ENCODE measurements at regions not wholly inside any gene's neighbourhood (a gene's known extent, or its start where the extent isn't known, plus 50 kb on each side); places are given as distances from the start of the nearest gene placed in this dataset.

DNA sequence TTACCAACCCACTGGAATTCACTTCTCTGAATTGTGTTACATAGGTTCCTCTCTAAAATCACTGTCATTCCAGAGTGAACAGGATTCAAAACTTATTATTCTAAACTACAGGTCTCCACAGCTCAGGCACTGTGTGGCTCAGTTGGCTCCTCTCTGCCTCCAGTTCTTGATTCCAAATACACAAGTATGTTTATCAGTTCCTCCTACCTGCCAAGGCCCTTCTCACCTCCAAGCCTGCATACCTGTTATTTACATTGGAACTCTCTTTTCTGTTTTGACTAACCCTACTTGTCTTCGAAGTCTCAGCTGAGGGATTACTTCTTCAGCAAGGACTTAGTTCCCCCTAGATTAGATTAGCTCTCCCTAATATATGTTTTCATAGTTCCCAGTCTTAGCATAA, 397.6 kb upstream of the TMTC1 start:
- no peak overlapping the region for H2BK15ac ChIP-seq (ENCODE audit: low read depth, low read length)
- no peaks in the 10 kb centered on the region for H3K9me1 ChIP-seq (ENCODE audit: insufficient read depth, low read length)
- no CpG with 5 or more reads among the region's 1 CpG for WGBS, 2 experiments (ENCODE audit: extremely low coverage in 2 of 2, insufficient read length in 1 of 2)
- H3K18ac ChIP-seq (ENCODE audit: low read depth, low read length): no peak overlapping the region
- no peaks in the 10 kb centered on the region for H3K4me1 ChIP-seq (ENCODE audit: control insufficient read depth, insufficient read depth, low read length)
- H4K91ac ChIP-seq (ENCODE audit: insufficient read depth, low read depth, low read length): no peak overlapping the region
- H3K56ac ChIP-seq (ENCODE audit: extremely low read depth, insufficient read depth, low read length): no peak overlapping the region
- H3K4me3 ChIP-seq (ENCODE audit: insufficient read depth, low read depth, low read length): no peak overlapping the region
- H3K27ac ChIP-seq (ENCODE audit: insufficient read depth, low read length): no peak overlapping the region
- intact Hi-C loops (cut with micrococcal nuclease): no loop called here
- no peak overlapping the region for H2AK9ac ChIP-seq (replicated peaks; ENCODE audit: low read depth, low read length, poor library complexity)
- H3K14ac ChIP-seq (replicated peaks; ENCODE audit: low read depth, low read length): no peak overlapping the region
- no TSS peak for BruUV-seq (replicated peaks)
- no peak overlapping the region for H3K23ac ChIP-seq (ENCODE audit: low read depth, low read length)
- CTCF ChIA-PET: interaction anchor here (0.5 kb wide), 1 partner anchor 664 kb away, joined by 7 read pairs; no protein-coding TSS in a partner anchor
- peaks cover 2% of the 10 kb centered on the region; the same call in 1 of the 2 replicates for H3K27me3 ChIP-seq (ENCODE audit: control insufficient read depth, insufficient read depth, low read length)
- no peak overlapping the region for H4K8ac ChIP-seq (ENCODE audit: low read depth in 2 of 2, low read length in 2 of 2)
- no peaks in the 10 kb centered on the region for H3K79me1 ChIP-seq (ENCODE audit: low read depth in 1 of 2, low read length in 2 of 2)
- no peak overlapping the region for H2BK20ac ChIP-seq (ENCODE audit: low read depth, low read length)
- H3K36me3 ChIP-seq (ENCODE audit: control insufficient read depth, insufficient read depth, low read length): no peaks in the 10 kb centered on the region
- ATAC-seq (ENCODE audit: low read depth) (no peak), DNase-seq (no peak)
- no peak overlapping the region for H3K4me2 ChIP-seq (ENCODE audit: low read depth, low read length)
- in situ Hi-C loops (cut with MboI; ENCODE audit: low sequenced_read_pairs): no loop called here
- no peak overlapping the region for H3K4ac ChIP-seq (ENCODE audit: low read depth, low read length)
- no peak overlapping the region for H4K5ac ChIP-seq (ENCODE audit: low read depth, low read length)
- dilution Hi-C loops (cut with HindIII; ENCODE audit: low sequenced_read_pairs, unreplicated experiment): no loop called here
- H2BK5ac ChIP-seq (ENCODE audit: low read depth, low read length, poor library complexity, severe bottlenecking): no peak overlapping the region
- no peaks in the 10 kb centered on the region for H3K9me3 ChIP-seq (ENCODE audit: control insufficient read depth, insufficient read depth, low read length)
- no peak overlapping the region for H2AFZ ChIP-seq (replicated peaks; ENCODE audit: low read length, poor library complexity)
- POLR2A ChIA-PET (ENCODE audit: unreplicated experiment): no interaction called here
- H2BK120ac ChIP-seq (ENCODE audit: low read depth, low read length): no peak overlapping the region
- no peaks in the 10 kb centered on the region for H4K20me1 ChIP-seq (ENCODE audit: insufficient read depth, low read length)
- H3K9ac ChIP-seq (ENCODE audit: low read depth, low read length): no peak overlapping the region
- no peak overlapping the region for H2AK5ac ChIP-seq (ENCODE audit: low read depth, low read length)
- TF ChIP-seq, protein P1, sequence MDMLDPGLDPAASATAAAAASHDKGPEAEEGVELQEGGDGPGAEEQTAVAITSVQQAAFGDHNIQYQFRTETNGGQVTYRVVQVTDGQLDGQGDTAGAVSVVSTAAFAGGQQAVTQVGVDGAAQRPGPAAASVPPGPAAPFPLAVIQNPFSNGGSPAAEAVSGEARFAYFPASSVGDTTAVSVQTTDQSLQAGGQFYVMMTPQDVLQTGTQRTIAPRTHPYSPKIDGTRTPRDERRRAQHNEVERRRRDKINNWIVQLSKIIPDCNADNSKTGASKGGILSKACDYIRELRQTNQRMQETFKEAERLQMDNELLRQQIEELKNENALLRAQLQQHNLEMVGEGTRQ (IDR thresholded peaks at IDR 0.05; ENCODE audit: low read depth, low read length): no peak
- TF ChIP-seq CHD1 (IDR thresholded peaks at IDR 0.05; ENCODE audit: low read depth, low read length) (no peak), POLR2A (IDR thresholded peaks at IDR 0.05; ENCODE audit: low read depth, low read length) (no peak), NFE2L2 (IDR thresholded peaks at IDR 0.05; ENCODE audit: low read depth, low read length) (no peak), CEBPB (IDR thresholded peaks at IDR 0.05; ENCODE audit: low read depth, low read length) (no peak), RFX5 (IDR thresholded peaks at IDR 0.05; ENCODE audit: low read depth, low read length) (no peak), MAFK (IDR thresholded peaks at IDR 0.05; ENCODE audit: low read depth, low read length) (no peak)
- TF ChIP-seq, protein P2, sequence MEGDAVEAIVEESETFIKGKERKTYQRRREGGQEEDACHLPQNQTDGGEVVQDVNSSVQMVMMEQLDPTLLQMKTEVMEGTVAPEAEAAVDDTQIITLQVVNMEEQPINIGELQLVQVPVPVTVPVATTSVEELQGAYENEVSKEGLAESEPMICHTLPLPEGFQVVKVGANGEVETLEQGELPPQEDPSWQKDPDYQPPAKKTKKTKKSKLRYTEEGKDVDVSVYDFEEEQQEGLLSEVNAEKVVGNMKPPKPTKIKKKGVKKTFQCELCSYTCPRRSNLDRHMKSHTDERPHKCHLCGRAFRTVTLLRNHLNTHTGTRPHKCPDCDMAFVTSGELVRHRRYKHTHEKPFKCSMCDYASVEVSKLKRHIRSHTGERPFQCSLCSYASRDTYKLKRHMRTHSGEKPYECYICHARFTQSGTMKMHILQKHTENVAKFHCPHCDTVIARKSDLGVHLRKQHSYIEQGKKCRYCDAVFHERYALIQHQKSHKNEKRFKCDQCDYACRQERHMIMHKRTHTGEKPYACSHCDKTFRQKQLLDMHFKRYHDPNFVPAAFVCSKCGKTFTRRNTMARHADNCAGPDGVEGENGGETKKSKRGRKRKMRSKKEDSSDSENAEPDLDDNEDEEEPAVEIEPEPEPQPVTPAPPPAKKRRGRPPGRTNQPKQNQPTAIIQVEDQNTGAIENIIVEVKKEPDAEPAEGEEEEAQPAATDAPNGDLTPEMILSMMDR (conservative IDR thresholded peaks at IDR 0.05; ENCODE audit: low read depth, low read length): no peak
- TF ChIP-seq, protein P3, sequence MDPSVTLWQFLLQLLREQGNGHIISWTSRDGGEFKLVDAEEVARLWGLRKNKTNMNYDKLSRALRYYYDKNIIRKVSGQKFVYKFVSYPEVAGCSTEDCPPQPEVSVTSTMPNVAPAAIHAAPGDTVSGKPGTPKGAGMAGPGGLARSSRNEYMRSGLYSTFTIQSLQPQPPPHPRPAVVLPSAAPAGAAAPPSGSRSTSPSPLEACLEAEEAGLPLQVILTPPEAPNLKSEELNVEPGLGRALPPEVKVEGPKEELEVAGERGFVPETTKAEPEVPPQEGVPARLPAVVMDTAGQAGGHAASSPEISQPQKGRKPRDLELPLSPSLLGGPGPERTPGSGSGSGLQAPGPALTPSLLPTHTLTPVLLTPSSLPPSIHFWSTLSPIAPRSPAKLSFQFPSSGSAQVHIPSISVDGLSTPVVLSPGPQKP (IDR thresholded peaks at IDR 0.05; ENCODE audit: borderline replicate concordance, low read depth, low read length): no peak
